Adipocyte (in vitro differentiated cells): ENCODE measurements at regions not wholly inside any gene's neighbourhood (a gene's known extent, or its start where the extent isn't known, plus 50 kb on each side); places are given as distances from the start of the nearest gene placed in this dataset.
"Not testable (repeated sequence)": the region's sequence is repeated elsewhere in the genome, so short reads cannot be mapped to it uniquely, and the experiment has no call there.

Source experiments
- DNase-seq: peaks from one replicate; pipeline ENCODE4 v3.0.0-alpha.2; 2015; ENCODE audit warnings: low read depth
- H3K27me3 ChIP-seq: replicated peaks from 2 replicates; pipeline ENCODE4 v1.7.0; 2013; ENCODE audit warnings: mild to moderate bottlenecking, low read length, moderate library complexity; ENCODE audit not compliant: control insufficient read depth, insufficient read depth
- H3K36me3 ChIP-seq: 2 replicates; pipeline ENCODE4 v1.7.0; 2013; ENCODE audit warnings: low read length, mild to moderate bottlenecking, moderate library complexity; ENCODE audit not compliant: control insufficient read depth, insufficient read depth, severe bottlenecking
- H3K4me1 ChIP-seq: 2 replicates; pipeline ENCODE4 v1.7.0; 2013; ENCODE audit warnings: mild to moderate bottlenecking, low read length, moderate library complexity; ENCODE audit not compliant: control insufficient read depth, insufficient read depth
- H3K4me3 ChIP-seq: 2 replicates; pipeline ENCODE4 v1.7.0; 2013; ENCODE audit warnings: mild to moderate bottlenecking, low read length, moderate library complexity
- H3K9ac ChIP-seq: 2 replicates; pipeline ENCODE4 v1.7.0; 2013; ENCODE audit warnings: mild to moderate bottlenecking, low read length, moderate library complexity
- H3K9me3 ChIP-seq: 2 replicates; pipeline ENCODE4 v1.7.0; 2013; ENCODE audit warnings: mild to moderate bottlenecking, low read length, moderate library complexity; ENCODE audit not compliant: control insufficient read depth

DNA sequence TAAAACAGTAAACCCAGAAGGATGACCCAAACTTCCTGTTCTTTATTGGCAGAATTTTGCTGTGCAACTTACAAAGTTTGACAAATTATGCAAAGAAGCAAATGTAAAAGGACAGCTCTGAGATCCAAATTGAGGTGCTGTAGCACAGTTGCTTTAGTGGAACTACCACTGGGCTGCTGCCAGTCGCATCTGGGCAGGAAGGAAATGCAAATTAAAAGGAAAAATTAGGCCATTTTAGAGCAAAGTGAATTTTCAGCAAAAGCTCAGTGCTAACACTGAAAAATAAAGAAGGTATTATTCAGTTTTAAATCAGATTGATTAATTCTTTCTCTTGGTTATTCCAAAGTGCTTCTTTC, 104.5 kb downstream of the ZMAT3 start:
- Histone ChIP-seq H3K4me1 (peaks cover 9% of the 10 kb centered on the region), H3K36me3 (no peaks in the 10 kb centered on the region), H3K27me3 (no peaks in the 10 kb centered on the region), H3K4me3 (peak overlapping the region; percentile 70), H3K9ac (peak overlapping the region; percentile 56), H3K9me3 (no peaks in the 10 kb centered on the region)
- DNase-seq = no peak

- Histone ChIP-seq H3K27me3 (no peaks in the 10 kb centered on the region), H3K4me1 (peaks cover 9% of the 10 kb centered on the region), H3K36me3 (no peaks in the 10 kb centered on the region), H3K4me3 (peak overlapping the region; percentile 70), H3K9me3 (no peaks in the 10 kb centered on the region), H3K9ac (peak overlapping the region; percentile 56)
- DNase-seq = peak; percentile 72
These were observed 105.1 kb downstream of the ZMAT3 start for GRCh38 chr3:178966299-178967176.

- Histone ChIP-seq H3K27me3 (no peaks in the 10 kb centered on the region), H3K4me3 (no peak overlapping the region), H3K36me3 (no peaks in the 10 kb centered on the region), H3K4me1 (peaks cover 9% of the 10 kb centered on the region), H3K9me3 (no peaks in the 10 kb centered on the region), H3K9ac (no peak overlapping the region)
- no peak for DNase-seq
These were observed 107.1 kb downstream of the ZMAT3 start for GRCh38 chr3:178964551-178964950.

- Histone ChIP-seq H3K4me1 (no peaks in the 10 kb centered on the region), H3K36me3 (no peaks in the 10 kb centered on the region), H3K4me3 (no peak overlapping the region), H3K9me3 (no peaks in the 10 kb centered on the region), H3K27me3 (no peaks in the 10 kb centered on the region), H3K9ac (no peak overlapping the region)
- DNase-seq = no peak
These were observed 110.7 kb downstream of the ZMAT3 start for GRCh38 chr3:178960918-178961317.

- Histone ChIP-seq H3K4me3 (no peak overlapping the region), H3K9ac (no peak overlapping the region), H3K4me1 (no peaks in the 10 kb centered on the region), H3K27me3 (no peaks in the 10 kb centered on the region), H3K9me3 (no peaks in the 10 kb centered on the region), H3K36me3 (no peaks in the 10 kb centered on the region)
- no peak for DNase-seq
These were observed 111.4 kb downstream of the ZMAT3 start for GRCh38 chr3:178960181-178960580.

DNA sequence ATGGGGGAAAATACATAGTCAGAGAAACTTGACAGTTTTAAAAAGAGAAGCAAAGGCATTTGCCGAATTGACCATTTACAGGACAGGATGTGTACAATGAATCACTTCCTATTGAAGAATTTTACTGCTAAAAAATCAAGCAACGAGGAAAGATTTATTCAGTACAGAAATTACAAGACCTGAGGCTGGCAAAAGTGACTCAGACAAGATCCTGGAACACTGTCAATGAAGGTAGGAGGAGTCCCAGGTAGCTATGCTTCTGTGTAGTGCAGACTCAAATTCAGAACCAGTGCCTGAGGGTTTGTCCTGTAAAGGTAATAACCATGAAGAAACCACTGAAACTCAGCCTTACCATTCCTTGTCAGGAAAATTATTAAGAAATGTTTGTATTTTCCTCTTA, 120.9 kb downstream of the ZMAT3 start:
- H3K4me1 ChIP-seq = no peaks in the 10 kb centered on the region
- no peak for DNase-seq

GRCh38 chr3:178949896-178950295, 121.7 kb downstream of the ZMAT3 start:
- Histone ChIP-seq H3K9ac (no peak overlapping the region), H3K4me3 (no peak overlapping the region), H3K9me3 (no peaks in the 10 kb centered on the region), H3K4me1 (no peaks in the 10 kb centered on the region), H3K27me3 (no peaks in the 10 kb centered on the region), H3K36me3 (no peaks in the 10 kb centered on the region)
- DNase-seq = no peak

More for the DNA sequence above, 120.9 kb downstream of the ZMAT3 start:
- Histone ChIP-seq H3K36me3 (no peaks in the 10 kb centered on the region), H3K9me3 (no peaks in the 10 kb centered on the region), H3K4me3 (no peak overlapping the region), H3K27me3 (no peaks in the 10 kb centered on the region), H3K9ac (no peak overlapping the region)

- Histone ChIP-seq H3K9me3 (no peaks in the 10 kb centered on the region), H3K4me1 (no peaks in the 10 kb centered on the region), H3K27me3 (no peaks in the 10 kb centered on the region), H3K36me3 (no peaks in the 10 kb centered on the region), H3K9ac (no peak overlapping the region), H3K4me3 (no peak overlapping the region)
- DNase-seq = no peak
These were observed 123.1 kb downstream of the ZMAT3 start for GRCh38 chr3:178948546-178948945.

DNA sequence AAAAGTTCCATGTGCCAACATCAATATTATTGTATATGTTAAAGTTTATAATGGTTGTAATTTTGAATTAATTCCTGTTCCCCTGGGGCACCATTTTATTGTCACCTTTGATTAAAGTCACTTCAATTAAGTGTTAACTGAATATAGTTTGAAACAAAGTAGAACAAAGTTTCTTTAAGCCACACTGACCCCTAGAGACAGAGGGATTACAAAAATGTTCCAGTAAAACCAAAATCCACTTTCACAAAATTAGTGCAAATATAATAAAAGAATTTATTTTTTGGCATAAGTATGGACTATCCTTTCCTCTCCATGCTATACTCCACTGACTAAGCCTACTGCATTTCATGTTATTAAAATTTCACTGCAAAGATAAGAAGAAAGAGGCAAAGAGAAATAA, 123.9 kb downstream of the ZMAT3 start:
- Histone ChIP-seq H3K4me3 (no peak overlapping the region), H3K27me3 (no peaks in the 10 kb centered on the region), H3K9me3 (no peaks in the 10 kb centered on the region), H3K36me3 (no peaks in the 10 kb centered on the region), H3K9ac (no peak overlapping the region), H3K4me1 (no peaks in the 10 kb centered on the region)
- DNase-seq = peak; percentile 43

GRCh38 chr3:178942261-178942660, 129.3 kb downstream of the ZMAT3 start:
- not testable (repeated sequence) for H3K9me3 ChIP-seq, H3K9ac ChIP-seq, H3K36me3 ChIP-seq, H3K4me3 ChIP-seq, H3K4me1 ChIP-seq, DNase-seq, H3K27me3 ChIP-seq

GRCh38 chr3:178930116-178930515, 141.5 kb downstream of the ZMAT3 start:
- no peak overlapping the region for H3K9ac ChIP-seq
- no peak overlapping the region for H3K4me3 ChIP-seq
- peaks cover 24% of the 10 kb centered on the region for H3K9me3 ChIP-seq
- H3K27me3 ChIP-seq = no peaks in the 10 kb centered on the region
- no peaks in the 10 kb centered on the region for H3K36me3 ChIP-seq
- no peaks in the 10 kb centered on the region for H3K4me1 ChIP-seq
- no peak for DNase-seq

GRCh38 chr3:178916223-178916622, 155.4 kb downstream of the ZMAT3 start:
- no peak overlapping the region for H3K9ac ChIP-seq
- no peak for DNase-seq
- H3K36me3 ChIP-seq = no peaks in the 10 kb centered on the region
- H3K4me1 ChIP-seq = no peaks in the 10 kb centered on the region
- no peaks in the 10 kb centered on the region for H3K27me3 ChIP-seq
- H3K4me3 ChIP-seq = no peak overlapping the region
- H3K9me3 ChIP-seq = peaks cover 22% of the 10 kb centered on the region
